ENCODE measurements at regions not wholly inside any gene's neighbourhood (a gene's known extent, or its start where the extent isn't known, plus 50 kb on each side); places are given as distances from the start of the nearest gene placed in this dataset.
A peak's percentile ranks its signal among the peaks of the same experiment; 100 is the strongest.

DNA sequence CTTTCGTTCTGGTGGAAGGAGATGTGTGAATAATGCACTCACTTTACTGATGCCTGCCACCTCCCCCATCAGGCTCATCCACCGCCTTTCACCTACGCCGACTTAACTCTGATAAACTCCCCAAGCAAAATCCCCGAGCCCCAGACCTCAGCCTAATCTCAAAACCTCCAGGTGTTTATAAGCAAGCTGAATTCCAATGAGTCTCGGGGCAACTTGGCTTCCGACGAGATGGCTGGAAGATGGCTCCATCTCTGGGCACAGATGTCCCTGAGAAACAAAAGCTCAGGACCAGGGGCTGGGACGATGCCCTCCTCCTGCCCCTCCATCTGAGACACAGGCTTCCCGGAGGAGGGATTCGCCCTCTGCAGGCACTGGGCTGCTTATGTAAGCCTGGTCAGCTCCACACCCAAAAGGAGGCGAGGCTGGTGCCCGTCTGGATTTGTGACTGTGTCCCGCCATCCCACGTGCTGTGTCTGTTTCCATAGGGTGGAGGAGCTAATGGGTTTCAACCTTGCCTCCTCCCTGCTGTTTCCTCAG lies 386.4 kb upstream of the TNRC6C start:
- H3K9ac ChIP-seq (replicated peaks in 1 of 4; ENCODE audit: extremely low read depth in 1 of 4, low read depth in 3 of 4, low read length in 3 of 4), result no peak overlapping the region
- CTCF ChIA-PET (ENCODE audit: partially characterized antibody), result interaction anchor here (0.6 to 1.6 kb wide), 6 partner anchors 9 to 527 kb away, joined by 3 to 5 read pairs (median 4); no protein-coding TSS in a partner anchor

More for the DNA sequence above, 386.4 kb upstream of the TNRC6C start:
- DNase-seq (ENCODE audit: low read depth in 1 of 2, low spot score in 2 of 2), result peak in 1 of 2 experiments; percentile 52
- H3K23me2 ChIP-seq (ENCODE audit: low read depth, low read length), result no peaks in the 10 kb centered on the region
- WGBS, 2 experiments (ENCODE audit: extremely low coverage in 1 of 2, insufficient coverage in 1 of 2, insufficient read length in 1 of 2, insufficient replicate concordance in 2 of 2, low coverage in 1 of 2, low lambda C conversion rate in 2 of 2, missing lambda C conversion rate in 1 of 2), result 71% methylated on average over 15 of the region's 15 CpGs; no CpG with 5 or more reads in 1 of the 2 experiments
- H3K4ac ChIP-seq (replicated peaks; ENCODE audit: insufficient read length, low read depth, low read length), result no peak overlapping the region
- no peak overlapping the region for H2AK5ac ChIP-seq (ENCODE audit: low read depth, low read length)
- no peaks in the 10 kb centered on the region for H3K79me1 ChIP-seq (ENCODE audit: low read depth, low read length)
- H3K4me2 ChIP-seq (ENCODE audit: insufficient read depth in 1 of 2, low read depth in 2 of 2, low read length in 2 of 2), result peak overlapping the region in 1 of 2 experiments; percentile 10; a peak in 1 of 4 replicates
- no peak overlapping the region for H2BK15ac ChIP-seq (ENCODE audit: low read length)
- POLR2A ChIA-PET (ENCODE audit: partially characterized antibody), result interaction anchor here (0.9 to 1.2 kb wide), 2 partner anchors 9 to 29 kb away, joined by 3 read pairs; no protein-coding TSS in a partner anchor
- H4K8ac ChIP-seq (ENCODE audit: extremely low read depth, insufficient read depth, low read length), result no peak overlapping the region
- H3K27me3 ChIP-seq (replicated peaks in 1 of 4; ENCODE audit: control insufficient read depth in 3 of 4, extremely low read depth in 1 of 4, insufficient read depth in 3 of 4, low read length in 3 of 4), result peaks cover 0 to 4% (median 0%) of the 10 kb centered on the region in 4 experiments; a peak in 2 of 7 replicates
- peaks cover 0 to 11% (median 7%) of the 10 kb centered on the region in 4 experiments; a peak in 6 of 7 replicates for H3K4me1 ChIP-seq (replicated peaks in 1 of 4; ENCODE audit: control insufficient read depth in 3 of 4, insufficient read depth in 4 of 4, low read length in 3 of 4)
- no peak overlapping the region for H2BK120ac ChIP-seq (replicated peaks; ENCODE audit: low read depth, low read length)
- no peak overlapping the region for H2BK5ac ChIP-seq (ENCODE audit: low read depth, low read length)
- H3K36me3 ChIP-seq (ENCODE audit: control insufficient read depth in 2 of 4, insufficient read depth in 4 of 4, low read length in 3 of 4), result no peaks in the 10 kb centered on the region
- no peaks in the 10 kb centered on the region for H3K79me2 ChIP-seq (ENCODE audit: control insufficient read depth in 1 of 2, insufficient read depth in 2 of 2, low read length in 2 of 2)
- no peaks in the 10 kb centered on the region for H3K9me3 ChIP-seq (ENCODE audit: insufficient read depth in 2 of 2, low read depth in 1 of 2, low read length in 1 of 2)
- no peak overlapping the region for H3K56ac ChIP-seq (replicated peaks; ENCODE audit: insufficient read length, low read depth, low read length)
- TF ChIP-seq ZNF274 (IDR thresholded peaks at IDR 0.05; ENCODE audit: borderline replicate concordance, extremely low read depth, low read length) (no peak), RAD21 (IDR thresholded peaks at IDR 0.05 in 1 of 2, conservative IDR thresholded peaks at IDR 0.05 in 1 of 2; ENCODE audit: low read depth in 2 of 2, low read length in 2 of 2) (peak; percentile 21 to 22; a peak in 2 of 4 replicates)
- TF ChIP-seq, protein P1, sequence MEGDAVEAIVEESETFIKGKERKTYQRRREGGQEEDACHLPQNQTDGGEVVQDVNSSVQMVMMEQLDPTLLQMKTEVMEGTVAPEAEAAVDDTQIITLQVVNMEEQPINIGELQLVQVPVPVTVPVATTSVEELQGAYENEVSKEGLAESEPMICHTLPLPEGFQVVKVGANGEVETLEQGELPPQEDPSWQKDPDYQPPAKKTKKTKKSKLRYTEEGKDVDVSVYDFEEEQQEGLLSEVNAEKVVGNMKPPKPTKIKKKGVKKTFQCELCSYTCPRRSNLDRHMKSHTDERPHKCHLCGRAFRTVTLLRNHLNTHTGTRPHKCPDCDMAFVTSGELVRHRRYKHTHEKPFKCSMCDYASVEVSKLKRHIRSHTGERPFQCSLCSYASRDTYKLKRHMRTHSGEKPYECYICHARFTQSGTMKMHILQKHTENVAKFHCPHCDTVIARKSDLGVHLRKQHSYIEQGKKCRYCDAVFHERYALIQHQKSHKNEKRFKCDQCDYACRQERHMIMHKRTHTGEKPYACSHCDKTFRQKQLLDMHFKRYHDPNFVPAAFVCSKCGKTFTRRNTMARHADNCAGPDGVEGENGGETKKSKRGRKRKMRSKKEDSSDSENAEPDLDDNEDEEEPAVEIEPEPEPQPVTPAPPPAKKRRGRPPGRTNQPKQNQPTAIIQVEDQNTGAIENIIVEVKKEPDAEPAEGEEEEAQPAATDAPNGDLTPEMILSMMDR (IDR thresholded peaks at IDR 0.05; ENCODE audit: control extremely low read depth in 1 of 3, insufficient read depth in 1 of 3, low read depth in 1 of 3, low read length in 3 of 3), result peak in 2 of 3 experiments; percentile 26 to 34; a peak in 2 of 4 replicates
- no peak overlapping the region; the same call in 1 of the 2 replicates for H2BK12ac ChIP-seq (ENCODE audit: low read depth, low read length)
- H3K18ac ChIP-seq (ENCODE audit: extremely low read depth, low read length), result no peak overlapping the region
- H3K14ac ChIP-seq (ENCODE audit: insufficient read length), result no peak overlapping the region
- FAIRE-seq, result no peak
- H4K5ac ChIP-seq (ENCODE audit: insufficient read length, low read depth, low read length), result no peak overlapping the region
- H3K23ac ChIP-seq (ENCODE audit: insufficient read length), result no peak overlapping the region
- no peak overlapping the region for H4K91ac ChIP-seq (replicated peaks; ENCODE audit: insufficient read length, low read length)
- 0 out of 2 replicates have a peak overlapping the region, but pooled peaks have one; percentile 62 for H2BK20ac ChIP-seq (ENCODE audit: low read length)
- no peaks in the 10 kb centered on the region for H4K20me1 ChIP-seq (replicated peaks in 1 of 2; ENCODE audit: control insufficient read depth in 1 of 2, insufficient read depth in 2 of 2, low read length in 2 of 2)
- no peak overlapping the region for H2AFZ ChIP-seq (ENCODE audit: low read length)
- H3K27ac ChIP-seq (ENCODE audit: low read depth, low read length), result no peak overlapping the region
- H3K4me3 ChIP-seq (ENCODE audit: extremely low read depth in 1 of 4, insufficient read depth in 2 of 4, low read depth in 3 of 4, low read length in 4 of 4), result no peak overlapping the region
